Activated CD4-positive, alpha-beta T cell treated with anti-CD3 and anti-CD28 coated beads, Interleukin-2, amount 10 ng/mL, durations not matched to agents 24 days and 14 days (primary cell): ENCODE measurements at regions not wholly inside any gene's neighbourhood (a gene's known extent, or its start where the extent isn't known, plus 50 kb on each side); places are given as distances from the start of the nearest gene placed in this dataset.

Source experiments
- DNase-seq: peaks from one replicate; pipeline ENCODE4 v3.0.0; 2022
- H3K27ac Mint-ChIP-seq: one replicate; pipeline ENCODE4 v1.8.0; 2022; ENCODE audit warnings: mild to moderate bottlenecking, mixed read lengths
- H3K27me3 Mint-ChIP-seq: one replicate; pipeline ENCODE4 v1.8.0; 2022; ENCODE audit warnings: mixed read lengths
- H3K36me3 Mint-ChIP-seq: one replicate; pipeline ENCODE4 v1.8.0; 2022; ENCODE audit warnings: low read depth, mild to moderate bottlenecking, mixed read lengths
- H3K4me1 Mint-ChIP-seq: one replicate; pipeline ENCODE4 v1.8.0; 2021; ENCODE audit warnings: mixed read lengths
- H3K4me3 Mint-ChIP-seq: one replicate; pipeline ENCODE4 v1.8.0; 2022; ENCODE audit warnings: mild to moderate bottlenecking, moderate library complexity, mixed read lengths
- H3K9me3 Mint-ChIP-seq: one replicate; pipeline ENCODE4 v1.8.0; 2021; ENCODE audit warnings: mixed read lengths
- intact Hi-C: fragments of 100-400 bp; cut with micrococcal nuclease; formaldehyde crosslinking; loops from one replicate; pipeline ENCODE4 v1.15.1; 2023

DNA sequence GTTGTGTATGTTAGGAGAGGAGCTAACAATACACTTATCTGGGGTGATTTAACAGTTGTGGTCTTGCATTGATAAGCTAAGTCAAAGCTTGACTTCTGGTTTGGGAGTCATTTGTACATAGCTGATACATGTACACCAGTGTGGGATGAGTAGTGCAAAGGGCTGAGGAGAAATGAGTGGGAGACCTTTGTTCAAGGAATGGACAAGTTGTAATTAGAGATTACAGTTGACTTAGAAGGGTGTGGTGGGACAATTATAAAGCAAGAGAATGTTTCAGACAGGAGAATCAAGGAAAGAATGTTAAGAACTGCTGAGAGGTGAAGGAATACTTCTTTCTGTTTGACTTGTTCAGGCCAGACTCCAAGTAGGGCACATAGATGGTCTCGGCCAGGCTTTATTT, 209.7 kb upstream of the STEAP4 start:
- intact Hi-C loops, result no loop called here
- H3K36me3 Mint-ChIP-seq, result no peaks in the 10 kb centered on the region
- H3K27me3 Mint-ChIP-seq, result no peaks in the 10 kb centered on the region
- no peak for DNase-seq
- no peak overlapping the region for H3K27ac Mint-ChIP-seq
- H3K4me3 Mint-ChIP-seq, result no peak overlapping the region
- H3K9me3 Mint-ChIP-seq, result no peaks in the 10 kb centered on the region
- H3K4me1 Mint-ChIP-seq, result no peaks in the 10 kb centered on the region

DNA sequence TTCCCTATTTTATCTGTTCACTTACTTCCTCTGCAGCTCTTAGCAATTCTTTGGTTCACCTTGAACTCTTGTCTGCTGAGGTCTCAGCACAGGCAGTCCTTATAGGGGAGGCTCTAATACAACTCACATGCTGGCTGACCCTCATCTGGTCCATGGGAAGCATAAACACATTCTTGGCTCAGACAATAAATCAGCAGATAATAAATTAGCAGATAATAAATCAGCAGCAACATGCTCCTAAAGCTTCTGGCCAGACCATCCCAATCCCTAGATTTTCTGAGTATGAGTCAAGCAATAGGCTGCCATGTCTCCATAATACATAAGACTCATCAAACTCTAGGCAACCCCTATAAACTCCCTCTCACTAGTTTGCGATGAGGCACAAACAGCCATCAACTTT, 208.6 kb upstream of the STEAP4 start:
- no peak for DNase-seq
- Mint-ChIP-seq H3K9me3 (no peaks in the 10 kb centered on the region), H3K36me3 (no peaks in the 10 kb centered on the region), H3K4me3 (no peak overlapping the region), H3K27me3 (no peaks in the 10 kb centered on the region), H3K4me1 (no peaks in the 10 kb centered on the region), H3K27ac (no peak overlapping the region)
- intact Hi-C loops, result no loop called here

DNA sequence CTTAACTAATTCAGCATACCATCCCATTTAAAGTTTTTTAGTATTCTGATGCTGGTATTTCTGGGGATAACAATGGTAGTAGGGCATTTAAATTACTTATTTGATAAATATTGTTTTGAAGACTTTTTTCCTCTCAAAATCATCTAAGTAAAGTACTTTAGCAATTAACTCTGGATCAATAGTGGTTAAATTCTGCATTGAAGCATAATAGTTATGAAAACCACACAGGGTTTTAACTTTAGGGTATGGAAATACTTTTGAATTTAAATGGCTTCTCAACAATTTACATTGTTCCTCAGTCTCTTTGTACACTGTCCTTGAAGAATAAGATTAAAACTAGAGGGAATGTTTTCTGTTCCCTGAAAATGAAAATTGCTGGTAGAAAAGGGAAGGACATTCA, 202.6 kb upstream of the STEAP4 start:
- intact Hi-C loops, result no loop called here
- Mint-ChIP-seq H3K9me3 (no peaks in the 10 kb centered on the region), H3K4me3 (no peak overlapping the region), H3K4me1 (no peaks in the 10 kb centered on the region), H3K27me3 (no peaks in the 10 kb centered on the region), H3K36me3 (no peaks in the 10 kb centered on the region), H3K27ac (no peak overlapping the region)
- DNase-seq, result no peak

DNA sequence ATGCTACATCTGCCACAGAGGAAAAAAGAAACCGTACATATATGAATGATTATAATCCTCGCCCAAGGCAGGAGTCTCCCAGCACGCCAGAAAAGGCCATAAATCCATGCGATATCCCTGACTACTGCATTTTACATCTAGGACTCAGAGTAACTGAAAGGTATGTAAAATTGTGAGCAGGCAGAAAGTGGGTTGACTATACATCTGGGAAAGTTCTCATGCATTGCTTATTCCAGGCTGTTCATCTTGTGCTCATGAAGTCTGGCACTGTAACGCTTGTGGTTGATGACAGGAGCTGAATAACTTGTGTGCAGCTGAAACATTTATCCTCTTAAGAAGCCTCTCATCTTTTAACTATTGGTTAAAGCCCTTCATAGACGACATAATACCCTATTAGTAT, 193.4 kb upstream of the STEAP4 start:
- intact Hi-C loops, result no loop called here
- no peaks in the 10 kb centered on the region for H3K27me3 Mint-ChIP-seq
- no peaks in the 10 kb centered on the region for H3K9me3 Mint-ChIP-seq
- no peaks in the 10 kb centered on the region for H3K4me1 Mint-ChIP-seq
- H3K36me3 Mint-ChIP-seq, result no peaks in the 10 kb centered on the region
- no peak overlapping the region for H3K4me3 Mint-ChIP-seq
- no peak for DNase-seq
- no peak overlapping the region for H3K27ac Mint-ChIP-seq

DNA sequence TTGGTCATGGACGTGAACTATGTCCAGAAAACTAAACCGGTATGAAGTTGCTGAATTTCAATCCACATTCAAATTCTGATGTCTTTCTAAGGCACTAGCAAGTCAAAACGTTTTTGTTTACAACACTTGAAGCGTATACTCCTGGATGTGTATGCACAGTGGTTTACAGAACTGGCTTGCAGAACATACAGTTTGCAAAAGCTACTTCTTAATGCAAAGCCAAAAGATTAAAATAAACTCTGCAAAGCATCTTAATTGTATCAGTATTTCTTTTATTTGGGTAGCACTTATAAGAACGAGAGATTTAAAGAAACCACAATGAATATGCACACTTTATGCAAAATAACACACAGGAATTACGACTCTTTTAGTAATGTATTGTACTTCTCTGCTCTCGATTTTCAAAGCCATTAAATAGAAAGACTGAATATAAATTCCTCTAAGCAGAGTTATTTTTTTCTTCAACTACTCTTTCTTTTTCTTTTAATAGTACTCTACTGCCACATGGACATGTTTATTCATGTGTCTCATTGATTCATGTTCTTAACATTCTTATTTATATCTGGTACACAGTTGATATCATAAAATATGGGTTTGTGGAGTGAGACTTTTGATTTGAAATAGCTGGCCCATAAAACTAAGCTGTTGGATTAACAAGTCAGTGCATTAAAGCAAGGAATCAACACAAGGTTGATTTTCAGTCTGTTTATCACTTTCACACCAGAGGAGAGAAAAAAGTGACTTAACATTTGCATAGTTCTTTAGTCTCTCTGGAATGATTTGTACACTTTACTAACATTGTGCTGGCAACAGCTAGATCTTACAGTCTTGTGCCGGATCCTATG, 189.4 kb upstream of the STEAP4 start:
- H3K9me3 Mint-ChIP-seq, result no peaks in the 10 kb centered on the region
- H3K4me1 Mint-ChIP-seq, result no peaks in the 10 kb centered on the region
- no peak overlapping the region for H3K27ac Mint-ChIP-seq
- H3K27me3 Mint-ChIP-seq, result peaks cover 2% of the 10 kb centered on the region
- H3K36me3 Mint-ChIP-seq, result no peaks in the 10 kb centered on the region
- no peak for DNase-seq
- no peak overlapping the region for H3K4me3 Mint-ChIP-seq
- intact Hi-C loops, result no loop called here

DNA sequence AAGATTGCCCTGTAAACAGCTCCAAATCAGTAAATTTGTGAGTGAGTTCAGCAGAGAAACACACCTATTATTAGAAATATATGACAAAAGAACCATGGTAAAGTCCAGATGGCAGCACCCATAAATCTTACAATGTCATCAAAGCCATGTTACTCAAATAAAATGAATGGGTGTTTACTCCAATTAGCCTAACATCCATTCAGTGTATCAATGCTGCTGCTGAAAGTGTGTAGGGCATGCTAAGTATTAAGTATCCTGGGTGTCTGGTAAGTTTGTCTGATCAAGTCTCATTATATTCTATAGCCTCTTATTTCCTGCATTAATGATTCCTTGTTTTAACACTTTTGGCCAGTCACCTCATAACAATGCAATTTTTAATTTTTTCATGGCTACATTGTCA, 185.5 kb upstream of the STEAP4 start:
- intact Hi-C loops, result no loop called here
- DNase-seq, result no peak
- Mint-ChIP-seq H3K9me3 (no peaks in the 10 kb centered on the region), H3K4me1 (no peaks in the 10 kb centered on the region), H3K27ac (no peak overlapping the region), H3K36me3 (no peaks in the 10 kb centered on the region), H3K27me3 (peaks cover 2% of the 10 kb centered on the region), H3K4me3 (no peak overlapping the region)

DNA sequence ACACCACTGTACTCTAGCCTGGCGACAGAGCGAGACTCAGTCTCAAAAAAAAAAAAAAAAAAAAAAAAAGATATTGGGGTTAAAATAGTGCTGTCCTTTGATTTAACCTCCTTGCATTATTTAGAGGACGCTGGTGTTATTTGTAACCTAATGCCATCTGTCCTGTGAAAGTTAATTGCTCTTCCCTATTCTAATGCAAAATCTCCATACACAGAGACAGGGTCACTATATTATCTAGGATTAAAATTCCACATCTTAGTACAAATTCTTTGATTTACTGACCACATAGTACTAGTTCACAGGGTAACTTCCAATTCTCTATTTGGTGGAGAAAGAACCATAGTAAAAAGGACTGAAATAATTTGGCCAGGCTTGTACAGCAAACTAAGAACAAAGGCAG, 184.2 kb upstream of the STEAP4 start:
- intact Hi-C loops, result no loop called here
- Mint-ChIP-seq H3K27ac (no peak overlapping the region), H3K4me3 (no peak overlapping the region), H3K4me1 (no peaks in the 10 kb centered on the region), H3K36me3 (no peaks in the 10 kb centered on the region), H3K9me3 (no peaks in the 10 kb centered on the region), H3K27me3 (peaks cover 2% of the 10 kb centered on the region)
- no peak for DNase-seq

DNA sequence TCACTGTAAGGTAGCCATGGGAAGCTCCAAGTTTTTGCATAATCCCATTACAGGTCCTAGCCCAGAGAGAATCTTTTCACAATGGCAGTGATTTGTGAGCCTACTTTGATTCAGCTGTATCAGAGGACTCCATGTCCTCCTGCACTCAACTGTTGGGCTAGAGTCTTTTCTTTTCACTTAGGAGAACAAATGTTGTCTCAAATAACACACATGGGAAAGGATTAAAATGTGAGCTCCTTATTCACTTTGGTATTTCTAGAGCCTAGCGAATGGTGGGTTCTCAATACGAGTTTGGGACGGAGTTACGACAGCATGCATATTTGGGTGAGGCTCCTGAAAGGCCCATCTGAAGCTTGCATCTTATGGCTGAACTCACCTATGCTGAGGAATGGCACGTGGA, 183.5 kb upstream of the STEAP4 start:
- intact Hi-C loops, result no loop called here
- Mint-ChIP-seq H3K27ac (no peak overlapping the region), H3K4me1 (no peaks in the 10 kb centered on the region), H3K4me3 (no peak overlapping the region), H3K36me3 (no peaks in the 10 kb centered on the region), H3K27me3 (peaks cover 2% of the 10 kb centered on the region), H3K9me3 (no peaks in the 10 kb centered on the region)
- no peak for DNase-seq

DNA sequence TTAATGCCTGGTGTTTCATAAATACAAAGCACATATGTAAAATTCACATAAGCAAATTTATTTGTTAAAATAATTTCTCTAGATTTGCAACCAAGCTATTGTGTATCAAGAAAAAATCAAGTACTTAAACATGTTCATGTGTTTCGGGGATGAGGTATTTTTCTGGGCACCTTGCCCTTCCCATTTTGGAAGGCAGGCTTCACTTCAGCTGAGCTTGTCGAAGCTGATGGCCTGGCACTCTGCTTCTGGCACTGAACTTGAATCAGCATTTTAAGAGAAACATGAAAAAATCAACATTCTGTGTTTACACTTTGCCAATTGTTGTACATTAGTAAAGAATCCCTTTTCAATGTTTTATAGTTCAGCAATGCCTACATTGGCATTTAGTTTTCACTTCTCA, 179.1 kb upstream of the STEAP4 start:
- intact Hi-C loops, result no loop called here

DNA sequence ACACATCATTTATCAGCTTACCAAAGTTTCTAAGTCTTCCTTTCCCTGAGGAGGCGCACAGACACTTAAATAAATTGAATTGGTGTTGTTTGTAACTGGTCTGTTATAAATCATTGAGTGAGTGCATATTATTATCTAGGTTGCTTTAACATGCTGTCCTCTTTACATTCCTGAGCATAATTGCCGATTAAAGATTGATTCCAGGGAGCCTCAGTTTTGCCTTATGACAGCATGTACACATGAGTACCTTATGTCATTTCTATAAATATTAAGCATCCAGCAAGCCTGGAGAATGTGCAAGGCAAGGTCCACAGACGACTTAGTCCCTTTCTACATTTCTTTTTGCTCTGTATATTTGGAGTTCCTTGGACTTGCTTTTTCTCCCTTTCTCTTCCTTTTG, 177.9 kb upstream of the STEAP4 start:
- no peaks in the 10 kb centered on the region for H3K9me3 Mint-ChIP-seq
- no peaks in the 10 kb centered on the region for H3K4me1 Mint-ChIP-seq
- intact Hi-C loops, result no loop called here
- H3K27me3 Mint-ChIP-seq, result peaks cover 2% of the 10 kb centered on the region
- no peaks in the 10 kb centered on the region for H3K36me3 Mint-ChIP-seq
- no peak overlapping the region for H3K4me3 Mint-ChIP-seq
- no peak for DNase-seq
- H3K27ac Mint-ChIP-seq, result no peak overlapping the region

More for the DNA sequence above, 179.1 kb upstream of the STEAP4 start:
- Mint-ChIP-seq H3K9me3 (no peaks in the 10 kb centered on the region), H3K27me3 (peaks cover 2% of the 10 kb centered on the region), H3K27ac (no peak overlapping the region), H3K4me3 (no peak overlapping the region), H3K36me3 (no peaks in the 10 kb centered on the region), H3K4me1 (no peaks in the 10 kb centered on the region)
- DNase-seq, result no peak

DNA sequence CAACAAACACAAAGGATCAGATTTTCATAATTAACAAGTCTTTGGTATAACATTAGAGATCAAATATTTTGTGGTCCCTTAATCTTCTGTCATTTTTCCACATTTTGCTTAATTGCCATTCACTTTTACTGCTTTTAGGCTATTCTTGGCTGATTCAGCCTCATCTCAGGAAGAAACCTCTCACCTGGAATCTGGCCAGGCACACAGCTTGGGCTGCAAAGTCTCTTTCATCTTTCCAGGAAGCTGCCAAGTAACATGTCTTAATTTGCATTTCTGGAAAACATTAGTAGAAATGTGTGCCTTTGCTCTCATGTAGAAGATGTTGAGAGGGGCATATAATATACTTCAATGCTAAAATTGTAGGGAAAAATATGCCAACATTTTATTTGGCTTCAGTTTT, 174.2 kb upstream of the STEAP4 start:
- Mint-ChIP-seq H3K4me3 (no peak overlapping the region), H3K27ac (no peak overlapping the region), H3K27me3 (peaks cover 2% of the 10 kb centered on the region), H3K9me3 (no peaks in the 10 kb centered on the region), H3K4me1 (no peaks in the 10 kb centered on the region), H3K36me3 (no peaks in the 10 kb centered on the region)
- no peak for DNase-seq
- intact Hi-C loops, result no loop called here

DNA sequence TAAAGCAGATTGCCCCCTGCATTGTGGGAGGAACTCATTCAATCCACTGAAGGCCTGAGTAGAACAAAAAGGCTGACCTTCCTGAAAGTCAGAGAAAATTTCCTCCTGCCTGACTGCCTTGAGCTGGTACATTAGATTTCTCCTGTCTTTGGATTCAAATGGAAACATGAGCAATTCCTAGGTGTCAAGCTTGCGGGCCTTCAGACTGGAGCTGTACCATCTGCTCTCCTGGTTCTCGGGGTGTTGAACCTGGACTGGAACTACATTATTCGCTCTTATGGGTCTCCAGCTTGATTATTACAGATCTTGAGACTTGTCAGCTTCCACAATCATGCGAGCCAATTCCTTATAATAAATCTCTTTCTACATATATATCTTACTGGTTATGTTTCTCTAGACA, 173.6 kb upstream of the STEAP4 start:
- H3K27me3 Mint-ChIP-seq, result peaks cover 2% of the 10 kb centered on the region
- H3K4me3 Mint-ChIP-seq, result no peak overlapping the region
- H3K4me1 Mint-ChIP-seq, result no peaks in the 10 kb centered on the region
- H3K9me3 Mint-ChIP-seq, result no peaks in the 10 kb centered on the region
- intact Hi-C loops, result no loop called here
- DNase-seq, result no peak
- H3K27ac Mint-ChIP-seq, result no peak overlapping the region
- H3K36me3 Mint-ChIP-seq, result no peaks in the 10 kb centered on the region

DNA sequence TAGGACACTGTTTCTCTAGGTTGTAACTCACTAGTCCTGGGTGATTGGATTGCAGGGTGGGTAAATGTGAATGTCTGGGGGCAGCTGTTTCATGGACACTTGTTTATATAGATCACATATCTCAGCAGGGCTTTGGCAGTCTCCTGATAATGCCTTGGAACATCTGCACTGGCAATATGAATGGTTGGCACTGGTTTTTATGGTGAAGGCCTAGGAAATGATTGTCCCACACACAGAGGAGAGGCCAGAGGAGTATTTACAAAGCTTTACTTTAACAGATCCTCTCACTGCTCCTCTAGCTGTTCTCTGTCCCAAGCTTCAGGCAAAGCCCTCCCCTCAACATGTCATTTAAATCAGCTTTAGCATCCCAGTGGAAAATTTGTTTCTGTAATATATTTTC, 171.3 kb upstream of the STEAP4 start:
- intact Hi-C loops, result no loop called here
- Mint-ChIP-seq H3K36me3 (no peaks in the 10 kb centered on the region), H3K27me3 (no peaks in the 10 kb centered on the region), H3K9me3 (no peaks in the 10 kb centered on the region), H3K4me1 (no peaks in the 10 kb centered on the region), H3K27ac (no peak overlapping the region), H3K4me3 (no peak overlapping the region)
- no peak for DNase-seq

DNA sequence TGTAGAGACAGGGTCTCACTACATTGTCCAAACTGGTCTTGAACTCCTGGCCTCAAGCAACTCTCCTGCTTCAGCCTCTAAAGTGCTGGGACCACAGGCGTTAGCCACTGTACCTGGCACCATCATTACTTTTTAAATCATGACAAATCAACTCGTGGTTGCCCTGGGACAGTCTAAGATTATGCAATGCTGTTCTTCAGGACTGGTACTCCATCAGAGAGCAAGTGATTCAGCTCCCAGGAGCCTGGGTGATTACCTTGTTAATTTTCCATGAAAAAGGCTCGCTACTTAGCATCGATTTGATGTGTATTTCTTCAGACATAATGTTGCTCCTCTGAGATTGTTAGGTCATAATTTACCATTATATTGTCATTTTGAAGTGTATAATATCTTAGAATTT, 158.9 kb upstream of the STEAP4 start:
- DNase-seq, result no peak
- no peaks in the 10 kb centered on the region for H3K27me3 Mint-ChIP-seq
- H3K4me1 Mint-ChIP-seq, result no peaks in the 10 kb centered on the region
- no peaks in the 10 kb centered on the region for H3K9me3 Mint-ChIP-seq
- no peak overlapping the region for H3K4me3 Mint-ChIP-seq
- H3K27ac Mint-ChIP-seq, result no peak overlapping the region
- intact Hi-C loops, result no loop called here
- H3K36me3 Mint-ChIP-seq, result no peaks in the 10 kb centered on the region

DNA sequence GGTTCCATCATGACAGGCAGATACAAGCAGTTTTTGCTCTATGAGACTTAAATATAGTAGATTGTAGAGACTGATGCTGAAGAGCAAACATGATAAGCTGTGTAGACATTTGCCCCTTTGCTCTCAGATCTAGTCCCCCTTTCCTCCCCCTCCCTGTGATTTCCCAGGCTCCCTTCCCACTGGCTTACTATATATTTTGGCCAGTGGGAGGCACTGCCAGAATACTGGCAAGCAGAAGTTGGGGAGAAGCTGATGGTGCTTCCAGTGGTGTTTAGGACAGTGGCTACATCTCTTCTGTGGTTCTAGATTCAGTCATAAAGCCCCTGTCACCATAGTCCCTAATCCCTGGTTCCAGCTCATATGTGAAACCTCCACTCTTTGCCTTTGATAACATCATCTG, 156.1 kb upstream of the STEAP4 start:
- Mint-ChIP-seq H3K4me1 (no peaks in the 10 kb centered on the region), H3K9me3 (no peaks in the 10 kb centered on the region), H3K4me3 (no peak overlapping the region), H3K27ac (no peak overlapping the region), H3K36me3 (no peaks in the 10 kb centered on the region), H3K27me3 (no peaks in the 10 kb centered on the region)
- DNase-seq, result no peak
- intact Hi-C loops, result no loop called here
